ENCODE measurements at regions not wholly inside any gene's neighbourhood (a gene's known extent, or its start where the extent isn't known, plus 50 kb on each side); places are given as distances from the start of the nearest gene placed in this dataset.
"Not testable (repeated sequence)": the region's sequence is repeated elsewhere in the genome, so short reads cannot be mapped to it uniquely, and the experiment has no call there.

- FAIRE-seq, result no peak
Measured at GRCh38 chr6:94269256-94269655, 849.9 kb upstream of the EPHA7 start.

DNA sequence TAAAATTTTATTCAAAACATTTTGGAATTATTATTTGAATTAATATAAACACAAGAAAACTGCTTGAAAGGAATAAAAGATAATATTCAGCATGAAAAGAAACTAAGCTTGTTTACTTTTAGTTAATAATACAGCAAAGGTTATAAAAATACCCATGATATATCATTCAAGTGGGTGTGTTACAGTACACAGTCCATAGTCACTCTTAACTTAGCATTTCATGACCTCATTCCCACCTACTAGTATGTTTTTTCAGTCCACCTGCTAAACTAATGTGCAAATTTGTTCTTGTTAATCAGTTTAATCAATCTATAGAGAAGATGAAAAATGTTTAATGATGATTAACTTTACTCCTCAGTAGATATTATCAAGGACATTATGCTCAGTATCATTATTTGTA, 841.4 kb upstream of the EPHA7 start:
- FAIRE-seq, result no peak
- DNase-seq (ENCODE audit: low spot score in 2 of 2), result no peak

More at GRCh38 chr6:94269256-94269655, 849.9 kb upstream of the EPHA7 start:
- no peak for DNase-seq (ENCODE audit: low spot score in 2 of 2)

GRCh38 chr6:94254689-94255088, 835.3 kb upstream of the EPHA7 start:
- no peak for DNase-seq (ENCODE audit: low spot score in 2 of 2)
- FAIRE-seq, result no peak

DNA sequence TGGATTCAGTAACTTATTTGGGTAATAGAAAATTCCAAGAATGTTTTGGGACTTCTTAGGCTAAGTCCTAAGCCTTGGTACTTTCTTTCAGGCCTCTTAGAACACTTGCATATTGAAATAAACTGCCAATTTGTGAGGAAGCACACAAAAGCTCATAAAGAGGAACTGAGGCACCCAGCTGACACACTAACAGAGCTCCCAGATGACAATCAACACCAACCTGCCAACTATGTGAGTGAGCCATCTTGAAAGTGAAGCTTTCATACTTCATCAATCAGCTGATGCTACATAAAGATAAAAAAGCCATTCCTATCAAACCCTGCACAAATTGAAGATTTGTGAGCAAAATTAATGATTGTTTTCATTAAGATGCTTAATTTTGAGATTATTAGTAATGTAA, 832.5 kb upstream of the EPHA7 start:
- DNase-seq (ENCODE audit: low spot score in 2 of 2) (no peak), FAIRE-seq (no peak)

DNA sequence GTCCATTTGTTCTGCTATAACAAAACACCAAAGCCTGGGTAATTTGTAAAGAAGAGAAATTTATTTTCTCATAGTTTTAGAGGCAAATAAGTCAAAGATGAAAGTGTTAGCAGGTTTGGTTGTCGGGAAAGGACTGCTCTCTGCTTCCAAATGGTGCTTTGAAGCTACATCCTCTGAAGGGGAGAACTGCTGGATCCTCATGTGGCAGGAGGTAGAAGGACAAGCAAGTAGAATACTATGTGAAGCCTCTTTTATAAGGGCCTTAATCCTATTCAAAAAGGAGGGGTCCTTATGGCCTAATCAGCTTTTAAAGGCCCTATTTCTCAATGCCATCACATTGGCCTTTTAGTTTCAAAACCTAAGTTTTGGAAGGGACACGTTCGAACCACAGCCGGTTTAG, 826.0 kb upstream of the EPHA7 start:
- DNase-seq (ENCODE audit: low spot score in 2 of 2) (no peak), FAIRE-seq (no peak)

DNA sequence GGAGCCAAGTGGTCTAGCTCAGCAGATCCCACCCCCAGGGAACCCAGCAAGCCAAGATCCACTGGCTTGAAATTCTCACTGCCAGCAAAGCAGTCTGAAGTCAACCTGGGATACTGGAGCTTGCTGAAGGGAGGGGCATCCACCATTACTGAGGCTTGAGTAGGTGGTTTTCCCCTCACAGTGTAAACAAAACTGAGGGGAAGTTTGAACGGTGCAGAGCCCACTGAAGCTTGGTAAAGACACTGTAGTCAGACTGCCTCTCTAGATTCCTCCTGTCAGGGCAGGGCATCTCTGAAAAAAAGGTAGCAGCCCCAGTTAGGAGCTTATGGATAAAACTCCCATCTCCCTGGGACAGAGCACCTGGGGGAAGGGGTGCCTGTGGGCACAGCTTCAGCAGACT, 819.5 kb upstream of the EPHA7 start:
- FAIRE-seq, result no peak
- DNase-seq (ENCODE audit: low spot score in 2 of 2), result no peak

DNA sequence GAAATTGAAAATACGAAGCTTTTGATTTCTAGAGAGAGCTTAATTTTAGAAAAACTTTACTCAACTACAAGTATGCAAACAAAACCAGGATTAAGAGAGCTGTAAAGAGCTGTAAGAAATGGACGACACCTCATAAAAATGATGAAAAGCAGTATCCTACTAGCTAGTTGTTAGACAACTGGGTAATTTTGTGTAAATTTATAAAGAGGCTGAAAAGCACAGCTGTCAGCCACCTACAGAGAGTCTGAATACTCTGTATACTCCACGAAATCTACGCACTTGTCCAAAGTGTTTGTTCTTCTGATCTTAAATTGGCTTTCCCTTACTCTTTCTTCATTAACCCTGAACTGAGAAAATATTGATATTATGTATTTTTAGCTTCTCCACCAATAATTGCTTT, 808.4 kb upstream of the EPHA7 start:
- DNase-seq (ENCODE audit: low spot score in 2 of 2) (no peak), FAIRE-seq (no peak)

DNA sequence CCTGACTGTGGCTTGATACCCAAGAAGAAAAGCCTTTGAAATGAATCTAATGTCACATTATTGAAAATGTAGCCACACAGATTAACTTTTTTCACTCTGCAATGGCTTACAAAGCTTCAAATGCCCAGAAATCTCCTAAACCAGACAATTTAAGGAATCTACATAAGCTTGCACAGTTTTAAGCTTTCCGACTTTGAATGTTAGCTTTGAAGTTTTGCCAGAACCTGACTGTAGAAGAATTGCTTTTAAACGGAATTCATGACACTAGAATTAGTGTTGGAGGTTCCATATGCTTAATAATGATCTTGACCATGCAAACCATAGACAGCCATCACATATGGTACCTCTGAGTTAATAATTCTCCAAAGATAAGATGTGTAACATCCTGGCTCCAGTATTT, 798.5 kb upstream of the EPHA7 start:
- no peak for FAIRE-seq

GRCh38 chr6:94215552-94215951, 796.2 kb upstream of the EPHA7 start:
- no peak for FAIRE-seq

More for the DNA sequence above, 798.5 kb upstream of the EPHA7 start:
- DNase-seq (ENCODE audit: low spot score in 2 of 2), result no peak

GRCh38 chr6:94213226-94213625, 793.9 kb upstream of the EPHA7 start:
- DNase-seq (ENCODE audit: low spot score in 2 of 2) (no peak), FAIRE-seq (no peak)

More at GRCh38 chr6:94215552-94215951, 796.2 kb upstream of the EPHA7 start:
- no peak for DNase-seq (ENCODE audit: low spot score in 2 of 2)

- FAIRE-seq (no peak), DNase-seq (ENCODE audit: low spot score in 2 of 2) (peak in 1 of 2 donors; percentile 5)
Measured at GRCh38 chr6:94196891-94197290, 777.5 kb upstream of the EPHA7 start.

GRCh38 chr6:94190030-94190429, 770.7 kb upstream of the EPHA7 start:
- no peak for FAIRE-seq

DNA sequence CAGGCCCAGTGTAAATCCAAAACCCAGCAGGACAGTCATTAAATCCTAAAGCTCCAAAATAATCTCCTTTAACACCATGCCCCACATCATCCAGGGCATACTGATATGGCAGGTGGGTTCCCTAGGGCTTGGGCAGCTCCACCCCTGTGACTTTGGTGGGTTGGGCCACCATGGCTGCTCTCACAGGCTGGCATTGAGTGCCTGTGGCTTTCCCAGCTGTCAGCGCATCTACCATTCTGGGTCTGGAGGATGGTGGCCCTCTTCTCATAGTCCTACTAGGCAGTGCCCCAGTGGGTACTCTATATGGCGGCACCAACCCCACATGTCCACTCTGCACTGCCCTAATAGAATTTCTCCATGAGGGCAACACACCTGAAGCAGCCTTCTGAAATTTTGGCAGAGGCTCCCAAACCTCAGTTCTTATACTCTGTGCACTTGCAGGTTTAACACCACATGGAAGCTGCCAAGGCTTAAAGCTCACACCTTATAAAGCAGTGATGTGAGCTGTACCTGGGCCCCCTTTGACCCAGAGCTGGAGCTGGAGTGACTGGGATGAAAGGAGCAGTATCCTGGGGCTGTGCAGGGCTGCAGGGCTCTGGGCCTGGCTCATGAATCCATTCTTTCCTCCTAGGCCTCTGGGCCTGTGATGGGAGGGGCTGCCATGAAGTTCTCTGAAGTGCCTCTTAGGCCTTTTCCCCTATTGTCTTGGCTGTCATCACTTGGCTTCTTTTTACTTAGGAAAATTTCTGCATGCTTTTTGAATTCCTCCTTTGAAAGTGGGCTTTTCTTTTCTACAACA, 765.5 kb upstream of the EPHA7 start:
- DNase-seq (ENCODE audit: low spot score in 2 of 2) (no peak), FAIRE-seq (no peak)

More at GRCh38 chr6:94190030-94190429, 770.7 kb upstream of the EPHA7 start:
- no peak for DNase-seq (ENCODE audit: low spot score in 2 of 2)

GRCh38 chr6:94177429-94177828, 758.1 kb upstream of the EPHA7 start:
- DNase-seq (ENCODE audit: low spot score in 2 of 2) (no peak), FAIRE-seq (no peak)

GRCh38 chr6:94175465-94175864, 756.1 kb upstream of the EPHA7 start:
- FAIRE-seq, result no peak
- DNase-seq (ENCODE audit: low spot score in 2 of 2), result no peak

DNA sequence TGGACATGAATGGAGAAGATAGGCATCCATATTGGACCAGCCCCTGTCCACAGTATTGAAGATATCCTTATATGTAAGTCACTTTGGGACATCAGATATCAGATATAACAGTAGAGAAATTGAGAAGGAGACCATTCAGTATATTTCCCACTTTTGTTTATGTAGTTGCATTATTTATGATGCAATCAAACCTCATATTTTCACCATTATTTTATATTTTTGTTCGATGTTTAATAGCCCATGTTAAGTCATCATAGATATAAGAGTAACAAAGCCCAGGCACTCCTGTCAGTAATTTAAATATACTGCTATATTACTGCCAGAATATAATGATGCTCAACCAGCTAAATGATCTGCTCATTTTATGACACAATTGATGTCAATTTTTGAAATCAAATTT, 744.5 kb upstream of the EPHA7 start:
- FAIRE-seq (no peak), DNase-seq (ENCODE audit: low spot score in 2 of 2) (no peak)

- DNase-seq (ENCODE audit: low spot score in 2 of 2) (no peak), FAIRE-seq (no peak)
Measured at GRCh38 chr6:94150886-94151285, 731.5 kb upstream of the EPHA7 start.

DNA sequence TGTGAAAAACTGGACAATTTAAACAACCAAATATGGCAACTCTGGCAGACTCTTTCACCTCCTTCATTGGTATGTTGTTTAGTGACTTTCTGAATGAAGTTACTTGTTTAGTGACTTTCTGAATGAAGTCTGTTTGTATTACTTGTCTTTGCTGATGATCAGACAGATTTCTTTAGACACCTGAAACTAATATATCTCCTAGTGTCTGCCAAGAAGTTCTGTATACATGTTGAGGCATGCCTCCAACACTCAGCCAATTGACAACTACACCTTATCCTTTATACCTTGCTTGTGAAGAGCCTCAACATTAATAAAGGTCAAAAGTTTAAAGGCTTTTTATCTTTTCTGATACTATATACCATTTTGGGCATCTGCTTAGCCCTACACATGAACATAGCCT, 725.4 kb upstream of the EPHA7 start:
- DNase-seq (ENCODE audit: low spot score in 2 of 2) (no peak), FAIRE-seq (no peak)

DNA sequence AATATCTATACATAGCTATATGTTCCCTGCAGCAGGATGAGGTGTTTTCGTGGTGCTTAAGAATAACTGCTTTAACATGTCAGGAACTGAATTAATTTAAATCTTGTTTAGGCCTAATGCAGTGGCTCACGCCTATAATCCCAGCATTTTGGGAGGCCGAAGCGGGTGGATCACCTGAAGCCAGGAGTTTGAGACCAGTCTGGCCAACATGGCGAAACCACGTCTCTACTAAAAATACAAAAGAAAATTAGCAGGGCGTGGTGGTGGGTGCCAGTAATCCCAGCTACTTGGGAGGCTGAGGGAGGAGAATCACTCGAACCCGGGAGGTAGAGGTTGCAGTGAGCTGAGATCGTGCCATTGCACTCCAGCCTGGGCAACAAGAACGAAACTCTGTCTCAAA, 717.8 kb upstream of the EPHA7 start:
- FAIRE-seq; DNase-seq (ENCODE audit: low spot score in 2 of 2): not testable (repeated sequence)

DNA sequence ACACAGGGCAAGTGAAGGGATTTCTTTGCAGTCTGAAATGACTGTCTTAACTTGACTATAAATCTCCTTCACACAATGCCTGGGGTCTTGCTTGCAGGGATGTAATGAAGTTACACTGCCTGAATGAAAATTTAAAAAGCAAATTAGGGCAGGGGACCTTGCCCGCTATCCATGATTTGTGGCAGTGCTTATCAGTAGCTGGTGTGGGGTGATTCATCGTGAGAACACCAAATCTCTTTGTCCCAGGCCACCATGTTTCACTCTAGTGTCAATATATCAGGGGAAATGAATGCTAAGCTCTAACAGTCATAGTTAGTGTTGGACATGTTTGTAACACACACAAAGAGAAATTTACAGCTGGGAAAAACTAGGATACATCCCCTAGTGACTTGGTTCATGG, 713.7 kb upstream of the EPHA7 start:
- no peak for DNase-seq (ENCODE audit: low spot score in 2 of 2)

DNA sequence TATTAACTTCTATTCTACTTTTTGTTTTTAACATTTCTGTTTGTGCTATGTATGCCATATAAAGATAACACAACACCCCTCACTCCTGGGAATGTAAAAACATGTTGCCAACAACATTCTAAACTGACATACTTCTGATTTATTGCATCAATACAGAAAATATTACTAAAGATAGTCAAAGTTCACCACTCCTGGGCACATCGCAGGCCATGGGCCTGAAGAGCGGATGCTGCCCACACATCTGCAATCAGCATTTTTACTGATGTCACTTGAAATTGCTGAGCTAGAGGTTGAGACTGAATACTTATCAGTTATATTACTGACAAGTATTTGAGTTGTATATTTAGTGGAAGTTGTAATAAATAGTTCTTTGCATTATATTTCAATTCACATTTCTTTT, 711.9 kb upstream of the EPHA7 start:
- DNase-seq (ENCODE audit: low spot score in 2 of 2), result no peak
- FAIRE-seq, result no peak

More for the DNA sequence above, 713.7 kb upstream of the EPHA7 start:
- FAIRE-seq, result no peak

DNA sequence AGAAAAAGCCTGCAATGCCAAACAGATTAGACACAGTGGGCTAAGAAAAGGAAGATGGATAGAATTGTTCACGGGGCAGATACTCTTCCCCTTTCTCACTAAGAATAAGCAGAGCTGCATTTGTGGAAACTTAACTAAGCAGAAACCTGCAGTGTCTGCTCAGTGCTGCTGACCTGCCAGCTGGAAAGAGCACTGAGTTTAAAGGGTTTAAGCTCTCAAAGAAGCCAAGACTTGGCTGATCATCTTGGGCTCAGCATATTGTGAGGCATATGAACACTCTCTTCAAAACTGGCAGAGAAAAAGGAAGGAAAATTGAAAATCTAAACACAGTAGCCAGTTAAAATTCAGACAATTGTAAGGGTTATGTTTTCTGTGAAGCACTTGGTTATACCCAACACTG, 711.1 kb upstream of the EPHA7 start:
- no peak for FAIRE-seq
- no peak for DNase-seq (ENCODE audit: low spot score in 2 of 2)

GRCh38 chr6:94129926-94130325, 710.6 kb upstream of the EPHA7 start:
- no peak for DNase-seq (ENCODE audit: low spot score in 2 of 2)
- no peak for FAIRE-seq

Measured in frontal cortex (tissue), 3 donors.